ENCODE measurements at regions not wholly inside any gene's neighbourhood (a gene's known extent, or its start where the extent isn't known, plus 50 kb on each side); places are given as distances from the start of the nearest gene placed in this dataset.
"Not testable (repeated sequence)": the region's sequence is repeated elsewhere in the genome, so short reads cannot be mapped to it uniquely, and the experiment has no call there.

GRCh38 chr1:794918-795584 lies 108.6 kb upstream of the OR4F16 start:
- TF ChIP-seq POLR2A, CTCF (IDR thresholded peaks at IDR 0.05): not testable (repeated sequence)

Data from right lobe of liver (tissue), 4 donors.